GM06990 (cell line): ENCODE measurements at regions not wholly inside any gene's neighbourhood (a gene's known extent, or its start where the extent isn't known, plus 50 kb on each side); places are given as distances from the start of the nearest gene placed in this dataset.
"Not testable (repeated sequence)": the region's sequence is repeated elsewhere in the genome, so short reads cannot be mapped to it uniquely, and the experiment has no call there.

Experiments used
- DNase-seq: peaks from one replicate; pipeline ENCODE4 v3.0.0-alpha.2; 2011; ENCODE audit not compliant: insufficient read length; ENCODE audit errors: extremely low read depth
- H3K27me3 ChIP-seq: replicated peaks from 2 replicates; pipeline ENCODE4 v1.6.0; 2011; ENCODE audit warnings: low read length; ENCODE audit not compliant: control insufficient read depth, insufficient read depth
- H3K36me3 ChIP-seq: 2 replicates; pipeline ENCODE4 v1.5.1; 2011; ENCODE audit warnings: low read length; ENCODE audit not compliant: control insufficient read depth, insufficient read depth
- H3K4me3 ChIP-seq: replicated peaks from 2 replicates; pipeline ENCODE4 v1.5.1; 2011; ENCODE audit warnings: low read depth, mild to moderate bottlenecking, control low read depth, low read length
- CTCF ChIP-seq: IDR thresholded peaks from 2 replicates; pipeline ENCODE4 v1.5.1; 2011; ENCODE audit warnings: low read length, control low read depth, mild to moderate bottlenecking, inconsistent platforms; ENCODE audit not compliant: insufficient read depth, poor library complexity, severe bottlenecking

- DNase-seq = no peak
- no peaks in the 10 kb centered on the region for H3K36me3 ChIP-seq
- no peak overlapping the region for H3K4me3 ChIP-seq
- TF ChIP-seq CTCF = no peak
- no peaks in the 10 kb centered on the region for H3K27me3 ChIP-seq
Measured at GRCh38 chr6:106745824-106746582, 116.6 kb downstream of the QRSL1 start.

GRCh38 chr6:106745197-106745770 lies 115.9 kb downstream of the QRSL1 start:
- no peak for DNase-seq
- TF ChIP-seq CTCF = no peak
- H3K27me3 ChIP-seq = no peaks in the 10 kb centered on the region
- H3K36me3 ChIP-seq = no peaks in the 10 kb centered on the region
- H3K4me3 ChIP-seq = no peak overlapping the region

- Histone ChIP-seq H3K4me3 (no peak overlapping the region), H3K27me3 (no peaks in the 10 kb centered on the region), H3K36me3 (no peaks in the 10 kb centered on the region)
- no peak for TF ChIP-seq CTCF
- DNase-seq = no peak
Measured at GRCh38 chr6:106744781-106745180, 115.4 kb downstream of the QRSL1 start.

- H3K27me3 ChIP-seq, DNase-seq, H3K4me3 ChIP-seq, H3K36me3 ChIP-seq: not testable (repeated sequence)
Measured at GRCh38 chr6:106744029-106744428, 114.7 kb downstream of the QRSL1 start.

- no peak for TF ChIP-seq CTCF
- Histone ChIP-seq H3K27me3 (no peaks in the 10 kb centered on the region), H3K36me3 (no peaks in the 10 kb centered on the region), H3K4me3 (no peak overlapping the region)
- no peak for DNase-seq
Measured at GRCh38 chr6:106743612-106744011, 114.2 kb downstream of the QRSL1 start.

- no peak for TF ChIP-seq CTCF
- Histone ChIP-seq H3K36me3 (no peaks in the 10 kb centered on the region), H3K4me3 (no peak overlapping the region), H3K27me3 (no peaks in the 10 kb centered on the region)
- DNase-seq = no peak
Measured at GRCh38 chr6:106740287-106740686, 110.9 kb downstream of the QRSL1 start.
